Activated CD4-positive, CD25-positive, alpha-beta regulatory T cell treated with anti-CD3 and anti-CD28 coated beads, Interleukin-2, amount 50 U/mL, for 24 hours (primary cell): ENCODE measurements at regions not wholly inside any gene's neighbourhood (a gene's known extent, or its start where the extent isn't known, plus 50 kb on each side); places are given as distances from the start of the nearest gene placed in this dataset.

Source experiments
- ATAC-seq, 2 donors: fragments of 150-1000 bp; cut with Tn5 transposase; one replicate each; pipeline ENCODE4 v1.10.0; 2021; ENCODE audit warnings: mild to moderate bottlenecking in 1 of 2, moderate library complexity in 1 of 2

DNA sequence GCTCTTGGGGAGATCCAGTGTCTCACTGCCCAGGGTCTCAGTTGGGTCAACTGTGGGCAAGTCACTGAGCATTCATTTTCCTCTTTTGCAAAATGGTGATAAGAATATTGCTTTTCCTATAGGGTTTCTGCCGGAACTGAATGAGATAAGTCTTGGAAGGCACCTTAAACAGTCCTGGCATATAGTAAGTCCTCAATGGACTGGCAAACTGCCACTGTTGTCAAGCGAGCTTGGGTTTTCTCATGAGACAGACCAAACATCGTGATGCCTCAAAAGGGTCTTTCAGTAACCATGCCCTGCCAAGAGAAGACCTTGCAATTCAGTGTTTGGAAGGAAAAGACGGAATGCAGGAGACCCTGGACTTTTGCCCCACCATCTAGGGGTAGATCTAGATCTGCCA lies 251.5 kb downstream of the WDR11 start:
- ATAC-seq = no peak

DNA sequence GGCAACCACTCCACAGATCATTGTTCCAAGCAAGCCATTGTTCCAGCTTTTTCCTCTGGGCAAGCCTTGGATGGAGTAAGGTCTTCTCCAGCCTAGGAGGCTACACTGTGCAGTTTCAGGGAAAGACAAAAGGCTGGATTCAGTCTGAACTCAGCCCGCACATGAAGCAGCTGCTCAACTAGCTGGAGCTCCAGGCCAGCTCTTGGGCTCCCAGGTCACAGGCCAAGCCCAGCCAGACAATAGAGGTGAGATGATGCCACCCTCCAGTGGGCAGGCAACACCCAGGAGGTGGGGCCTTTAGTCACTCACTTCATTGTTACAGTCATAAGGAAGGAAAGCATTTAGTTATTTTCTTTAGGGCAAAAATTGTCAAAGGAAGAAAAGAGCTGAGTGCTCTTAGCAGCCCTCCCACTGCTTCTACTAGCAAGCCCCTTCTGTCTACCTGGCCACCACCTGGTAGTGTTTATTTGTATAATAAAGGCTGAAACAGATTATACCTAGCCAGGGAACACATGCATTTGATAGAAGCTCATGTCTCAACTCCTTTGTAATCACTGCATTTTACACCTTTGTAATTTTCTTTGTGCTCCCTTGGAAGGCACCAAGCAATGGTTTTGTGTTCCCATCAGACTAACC lies 253.4 kb downstream of the WDR11 start:
- ATAC-seq = no peak

DNA sequence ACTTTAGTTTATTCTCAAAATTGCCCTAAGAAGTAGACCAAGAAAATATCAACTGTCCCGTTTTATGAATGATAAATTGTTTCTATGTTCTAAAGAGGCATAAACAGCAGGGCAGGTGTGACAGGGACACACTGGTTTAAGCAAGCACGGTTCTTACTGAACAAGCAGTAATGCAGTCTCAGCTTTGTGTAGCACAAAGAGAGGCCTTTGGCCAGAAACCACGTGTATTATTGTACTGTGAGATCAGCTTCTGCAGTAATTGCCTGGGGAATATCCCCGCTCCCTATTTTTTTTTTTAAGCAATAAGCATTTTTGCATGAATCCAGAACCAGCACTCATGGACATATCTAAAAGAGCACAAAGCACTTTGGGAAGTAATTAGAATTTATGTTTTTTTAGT lies 255.4 kb downstream of the WDR11 start:
- ATAC-seq = no peak

DNA sequence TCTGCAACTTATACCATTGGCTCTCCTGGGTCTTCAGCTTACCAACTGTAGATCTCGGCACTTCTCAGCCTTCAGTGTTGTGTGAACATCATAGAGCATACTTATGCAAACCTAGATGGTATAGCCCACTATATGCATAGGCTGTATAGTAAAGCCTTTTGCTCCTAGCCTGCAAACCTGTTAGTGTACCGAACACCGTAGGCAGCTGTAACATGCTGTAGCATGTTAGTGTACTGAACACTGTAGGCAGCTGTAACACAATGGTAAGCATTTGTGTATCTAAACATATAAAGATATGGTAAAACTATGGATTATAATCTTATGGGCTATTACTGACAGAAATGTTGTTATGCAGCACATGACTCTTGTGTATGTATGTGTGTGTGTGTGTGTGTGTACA lies 256.9 kb downstream of the WDR11 start:
- no peak for ATAC-seq

DNA sequence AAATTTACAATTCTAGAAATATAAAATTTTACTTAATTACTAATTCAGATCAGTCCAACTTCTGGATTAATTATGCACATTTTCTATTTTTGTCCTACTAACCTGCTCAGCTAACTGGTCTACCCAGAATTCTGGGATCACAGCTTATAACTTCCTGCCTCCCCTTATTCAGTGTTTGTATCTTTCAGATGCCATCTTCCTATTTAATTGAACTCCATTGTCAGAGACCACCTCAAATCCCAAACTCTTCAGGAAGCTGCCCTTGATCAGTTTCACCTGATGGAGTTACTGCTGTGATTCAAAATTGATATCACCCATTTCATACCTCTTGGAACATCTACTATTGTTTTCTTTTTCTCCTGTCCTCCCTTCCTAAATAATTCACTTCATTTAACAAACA lies 259.2 kb downstream of the WDR11 start:
- no peak for ATAC-seq

DNA sequence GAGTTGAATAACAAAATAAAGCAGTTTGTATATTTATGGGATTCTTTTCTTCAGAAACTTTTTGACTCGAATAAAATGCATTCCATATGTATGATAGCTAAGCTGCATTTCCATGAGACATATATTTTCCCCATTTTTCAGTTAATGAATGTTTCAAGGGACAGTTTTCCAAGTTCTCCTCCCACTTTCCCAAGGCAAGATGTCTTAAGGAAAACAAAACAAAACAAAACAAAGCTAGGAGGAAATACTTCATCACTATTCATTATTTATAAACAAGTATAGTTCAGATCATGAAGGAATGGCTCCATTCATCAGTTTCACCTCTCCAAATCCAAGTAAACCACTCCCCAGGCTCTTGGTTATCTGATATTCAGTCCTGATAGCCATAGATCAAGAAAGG lies 261.0 kb downstream of the WDR11 start:
- ATAC-seq = no peak

DNA sequence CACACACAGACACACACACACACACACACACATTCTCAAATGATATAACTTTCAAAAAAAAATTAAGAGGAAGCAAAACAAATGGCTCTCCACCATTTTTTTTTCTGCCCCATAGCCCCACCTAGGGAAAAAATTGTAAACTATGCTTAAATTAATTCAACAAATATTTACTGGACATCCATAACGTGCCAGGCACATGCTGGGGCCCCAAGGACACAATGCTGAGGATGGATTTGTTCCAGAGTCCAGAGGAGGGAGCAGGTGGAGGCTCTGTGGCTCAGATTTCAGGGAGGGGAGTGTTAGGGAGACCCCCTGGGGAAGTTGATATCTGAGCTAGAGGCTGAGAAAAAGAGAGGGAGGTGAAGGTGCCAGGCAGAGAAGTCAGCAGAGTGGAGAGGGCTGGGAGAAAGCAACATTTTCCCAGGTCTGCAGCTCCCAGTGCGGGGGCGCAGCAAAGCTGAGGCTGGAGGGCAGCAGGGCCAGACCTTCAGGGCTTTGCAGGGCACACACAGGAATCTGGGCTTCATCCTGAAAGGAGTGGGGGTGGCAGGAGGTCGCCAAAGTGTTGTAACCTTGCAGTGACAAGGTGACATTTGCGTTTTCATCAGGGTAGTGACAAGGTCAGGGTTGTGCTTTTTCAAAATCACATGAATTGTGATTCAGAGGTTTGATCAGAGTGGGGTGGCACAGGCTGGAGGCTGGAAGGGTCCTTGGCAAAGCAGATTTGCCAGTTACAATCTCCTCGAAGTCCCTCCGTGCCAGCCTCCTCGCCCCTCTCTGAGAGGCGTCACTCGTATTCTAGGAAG lies 261.6 kb downstream of the WDR11 start:
- ATAC-seq = no peak

DNA sequence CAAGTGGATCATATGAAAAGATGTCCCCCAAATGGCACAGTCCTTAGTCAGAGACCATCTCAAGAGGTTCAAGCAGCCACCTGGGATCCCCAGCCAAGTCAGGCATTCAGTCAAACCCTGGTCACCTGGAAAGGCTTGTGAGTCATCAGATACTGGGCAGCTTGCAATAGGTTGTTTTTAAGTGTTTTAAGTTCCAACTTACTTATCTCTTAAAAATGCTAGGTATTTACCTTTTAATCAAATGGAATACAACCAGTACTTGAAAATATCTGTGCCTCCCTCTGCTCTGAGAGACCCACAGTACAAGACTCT lies 262.2 kb downstream of the WDR11 start:
- no peak for ATAC-seq

DNA sequence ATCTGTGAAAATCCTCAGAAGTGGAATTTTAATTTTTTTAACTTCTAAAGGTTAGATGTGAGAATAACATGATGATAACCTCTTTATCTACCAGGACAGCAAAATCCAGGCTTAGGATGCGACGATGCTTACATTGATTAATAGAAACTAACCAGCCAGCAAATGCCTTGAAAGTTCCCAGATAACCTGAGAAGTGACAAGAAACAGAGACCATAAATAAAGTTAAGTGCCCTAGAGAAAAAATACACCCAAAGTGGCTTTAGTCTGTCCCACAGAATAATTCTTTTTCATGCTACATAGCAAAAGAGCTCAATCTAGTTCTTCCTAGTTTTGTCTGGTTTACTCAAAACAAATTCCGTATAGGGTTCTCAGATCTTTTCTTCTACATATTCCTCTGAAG lies 262.7 kb downstream of the WDR11 start:
- no peak for ATAC-seq

DNA sequence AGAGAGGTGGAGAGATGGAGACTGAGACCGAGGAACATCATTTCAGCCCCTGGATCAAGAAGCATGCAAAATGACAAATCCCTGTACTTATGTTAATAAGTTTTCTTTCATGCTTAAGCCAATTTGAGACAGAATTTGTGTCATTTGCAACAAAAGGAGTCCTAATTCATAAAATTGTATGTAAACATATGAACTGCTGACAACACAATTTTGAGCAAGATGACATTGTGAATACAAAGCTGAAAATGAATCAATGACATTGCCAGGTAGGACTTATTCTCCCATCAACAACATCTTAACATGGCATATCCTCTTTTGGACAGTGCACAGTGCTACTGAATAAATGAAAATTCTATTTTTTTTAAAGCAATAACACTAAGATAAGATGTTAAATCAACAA lies 264.0 kb downstream of the WDR11 start:
- ATAC-seq = no peak

DNA sequence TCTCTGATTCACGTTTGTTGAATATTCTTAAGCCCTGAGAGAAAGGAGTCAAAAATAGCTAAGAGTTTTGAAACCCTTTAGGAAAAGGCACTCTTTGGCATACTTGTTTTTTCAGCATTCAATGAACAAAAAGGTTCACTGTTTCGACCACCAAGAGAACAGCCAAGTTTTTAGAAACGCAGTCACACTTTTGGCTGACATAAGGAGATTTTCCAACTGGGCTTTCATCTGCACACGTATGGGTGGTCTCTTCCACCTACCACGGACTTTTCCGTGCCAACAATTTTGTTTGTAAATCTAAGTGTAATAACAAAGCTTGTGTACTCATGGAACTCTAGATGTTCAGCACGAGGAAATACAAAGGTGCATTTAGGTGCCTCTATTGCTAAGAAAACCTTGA lies 270.3 kb downstream of the WDR11 start:
- ATAC-seq = no peak

DNA sequence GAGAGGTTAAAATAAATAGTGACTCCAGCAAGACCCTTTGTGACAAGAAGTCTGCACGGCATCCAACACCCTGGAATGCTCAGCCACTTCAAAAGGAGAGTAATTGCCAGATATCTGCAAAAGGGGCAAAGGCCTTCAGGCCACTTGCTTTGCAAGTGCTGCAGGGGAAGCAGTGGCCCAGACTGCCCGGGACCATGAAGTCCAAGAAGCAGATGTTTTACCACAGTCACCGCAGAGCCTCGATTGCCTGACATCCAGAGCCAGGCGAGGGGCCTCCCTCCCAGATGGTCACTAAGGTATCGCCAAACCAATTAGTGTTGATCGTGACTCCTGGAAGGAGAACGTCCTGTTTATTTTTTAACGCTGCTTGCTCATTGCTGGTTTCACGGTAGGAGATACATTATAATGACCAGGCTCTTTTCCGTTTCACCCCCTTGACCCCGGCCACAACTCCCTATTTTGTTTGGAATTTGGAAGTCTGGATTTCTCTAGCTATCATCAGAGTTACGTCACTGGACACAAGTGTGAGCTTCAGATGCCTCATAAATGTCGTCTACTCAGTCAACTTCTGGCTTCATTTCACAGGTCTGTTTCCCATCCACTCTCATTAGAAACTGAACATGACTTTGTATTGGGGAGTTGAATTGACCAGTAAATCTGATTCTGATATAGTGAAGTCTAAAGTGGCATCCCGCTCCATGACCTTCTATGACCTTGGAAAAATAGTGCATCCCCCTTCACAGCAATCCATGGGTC lies 276.2 kb downstream of the WDR11 start:
- ATAC-seq = no peak

DNA sequence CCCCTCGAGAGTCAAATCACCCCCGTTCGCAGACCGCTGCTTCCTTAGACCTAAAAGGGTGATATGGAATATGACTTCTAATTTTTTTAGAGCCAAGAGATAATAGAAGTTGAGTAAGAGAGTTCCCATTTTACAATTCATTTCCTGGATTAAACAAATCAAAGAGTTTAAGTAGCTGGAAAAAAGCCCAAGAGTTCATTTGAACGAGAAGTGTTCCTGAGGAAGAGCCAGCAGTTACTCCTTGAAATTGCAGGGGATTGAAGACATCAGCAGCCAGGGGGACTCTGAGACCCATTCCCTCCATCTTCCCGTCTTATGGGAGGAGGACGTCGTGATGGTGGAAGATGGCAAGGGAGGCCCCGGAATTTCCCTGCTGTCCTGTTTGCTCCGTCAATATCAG lies 277.0 kb downstream of the WDR11 start:
- ATAC-seq = no peak

DNA sequence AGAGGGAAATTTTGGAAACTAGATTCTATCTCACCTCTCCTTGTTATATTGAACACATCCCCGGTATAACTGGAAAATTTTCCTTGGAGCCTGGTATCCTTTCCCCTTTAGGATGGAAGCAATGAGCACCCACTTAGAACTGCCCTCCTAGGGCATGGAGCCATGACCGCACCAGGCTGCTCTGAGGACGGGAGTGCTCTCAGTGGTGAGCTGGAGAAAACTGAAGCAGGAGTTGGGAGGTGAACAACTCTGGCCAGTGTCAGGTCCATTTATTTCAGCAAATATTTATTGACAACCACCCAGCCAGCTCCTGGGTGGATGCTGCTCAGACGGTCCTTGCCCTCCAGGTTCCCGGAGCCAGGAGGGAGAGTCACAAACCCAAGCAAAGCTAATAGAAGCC lies 278.1 kb downstream of the WDR11 start:
- ATAC-seq = no peak

DNA sequence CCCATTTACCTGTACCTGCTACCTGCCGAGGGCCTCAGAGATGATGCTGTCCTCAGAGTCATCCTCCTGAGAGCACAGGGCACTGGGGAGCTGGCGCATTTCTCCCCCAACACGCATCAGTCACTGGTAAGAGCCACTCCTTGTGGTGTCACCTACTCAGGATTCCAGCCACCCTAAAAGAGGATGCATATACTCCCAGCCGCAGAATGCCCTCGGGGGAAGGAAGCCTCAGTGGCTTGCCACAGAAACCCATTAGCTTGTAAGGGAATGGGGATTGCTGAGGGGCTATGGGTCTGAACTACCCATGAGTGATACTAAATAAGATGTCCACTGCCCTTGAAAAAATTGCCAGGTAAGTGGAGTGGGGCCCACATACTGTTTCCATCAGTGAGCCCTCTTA lies 279.2 kb downstream of the WDR11 start:
- ATAC-seq = no peak

DNA sequence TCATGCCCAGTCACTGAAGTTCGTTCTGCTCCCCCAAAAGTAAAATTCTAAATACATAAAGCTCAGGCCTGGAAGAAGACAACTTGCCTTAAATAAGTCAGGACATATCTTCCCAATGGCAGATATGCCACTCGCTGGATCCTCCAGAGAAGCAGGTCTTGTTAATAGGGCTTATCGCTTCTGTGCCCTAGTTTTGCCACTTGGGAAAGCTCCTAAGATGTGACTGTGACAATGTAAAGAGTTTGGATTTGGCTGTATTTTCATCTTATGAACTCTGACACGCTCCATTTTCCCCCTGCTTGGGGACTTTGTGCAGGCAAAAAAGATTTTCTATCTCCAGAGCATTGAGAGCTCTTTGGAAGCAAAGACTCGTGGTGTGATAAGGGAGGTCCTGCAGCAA lies 279.9 kb downstream of the WDR11 start:
- no peak for ATAC-seq

DNA sequence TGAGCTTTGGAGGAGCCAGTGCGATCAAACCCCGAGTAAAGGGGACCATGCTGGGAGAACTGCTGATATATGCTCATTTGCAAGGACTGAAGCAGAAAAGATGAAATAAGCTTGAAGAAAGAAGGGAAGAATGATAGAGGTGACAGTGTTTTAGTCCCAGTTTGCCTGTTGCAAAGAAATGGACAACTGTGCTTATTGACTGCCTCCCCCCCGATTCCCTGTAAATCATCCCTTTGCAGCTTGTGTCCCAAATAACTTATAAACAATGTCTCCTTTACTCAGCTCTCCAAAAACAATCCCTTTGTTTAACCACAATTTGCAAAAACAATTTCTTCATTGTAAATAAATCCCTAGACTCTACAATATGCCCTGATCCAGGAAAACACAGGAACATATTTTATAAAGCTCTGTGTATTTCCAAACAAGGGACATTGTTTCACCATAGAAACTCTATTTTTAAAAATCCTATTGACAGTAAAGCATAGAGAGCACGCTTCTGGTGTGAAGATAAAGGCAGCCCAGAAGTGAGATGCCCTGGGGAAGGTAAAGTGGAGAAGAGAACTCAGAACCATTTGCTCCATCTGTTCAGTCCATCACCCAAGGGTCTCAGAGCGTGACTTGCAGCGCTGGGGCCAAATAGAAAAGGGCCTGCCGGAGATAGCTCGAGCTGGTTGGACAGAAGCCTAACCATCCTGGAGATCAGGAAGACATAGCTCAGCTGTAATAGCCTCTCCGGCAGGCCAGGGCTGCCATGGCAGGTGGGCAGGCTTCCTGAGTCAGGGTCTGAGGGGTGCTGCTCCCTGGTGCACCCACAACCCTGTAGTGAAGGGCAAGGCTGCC lies 280.5 kb downstream of the WDR11 start:
- ATAC-seq = no peak

DNA sequence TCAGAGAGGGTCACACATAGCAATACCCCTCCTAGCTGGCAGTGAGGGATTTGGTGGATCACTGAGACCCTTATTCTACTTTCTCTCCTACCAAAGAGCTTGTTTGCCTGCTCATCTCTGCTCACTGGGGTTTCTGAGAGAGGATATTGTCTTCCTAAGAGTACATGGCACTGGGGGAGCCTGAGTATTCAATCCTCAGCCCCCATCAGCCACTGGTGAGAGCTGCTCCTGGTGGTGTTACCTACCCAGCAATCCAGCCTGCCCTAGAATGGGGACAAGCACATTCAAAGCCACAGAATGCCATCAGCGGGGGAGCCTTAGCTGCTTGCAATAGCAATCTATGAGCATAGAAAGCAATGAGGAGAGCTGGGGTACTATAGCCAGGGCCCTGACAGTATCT lies 281.1 kb downstream of the WDR11 start:
- ATAC-seq = no peak

DNA sequence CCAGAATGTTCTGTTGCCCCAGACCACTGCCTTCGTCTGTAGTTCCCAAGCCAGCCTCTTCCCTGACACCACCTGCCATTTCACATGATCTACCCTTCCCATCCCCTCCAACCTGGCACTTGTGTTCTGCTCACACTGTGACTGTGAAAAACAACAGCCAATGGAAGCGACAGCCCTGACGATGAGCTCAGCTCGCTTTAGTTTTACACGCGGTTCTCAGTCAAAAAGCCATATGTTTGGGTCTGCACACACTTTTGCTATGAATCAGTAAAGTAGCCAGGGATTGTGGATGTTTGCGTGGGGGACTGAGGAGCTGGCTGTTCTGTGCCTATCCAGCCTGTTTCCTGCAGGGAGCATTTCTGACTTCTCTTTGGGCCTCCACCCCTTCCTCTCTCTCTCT lies 282.7 kb downstream of the WDR11 start:
- ATAC-seq = no peak

DNA sequence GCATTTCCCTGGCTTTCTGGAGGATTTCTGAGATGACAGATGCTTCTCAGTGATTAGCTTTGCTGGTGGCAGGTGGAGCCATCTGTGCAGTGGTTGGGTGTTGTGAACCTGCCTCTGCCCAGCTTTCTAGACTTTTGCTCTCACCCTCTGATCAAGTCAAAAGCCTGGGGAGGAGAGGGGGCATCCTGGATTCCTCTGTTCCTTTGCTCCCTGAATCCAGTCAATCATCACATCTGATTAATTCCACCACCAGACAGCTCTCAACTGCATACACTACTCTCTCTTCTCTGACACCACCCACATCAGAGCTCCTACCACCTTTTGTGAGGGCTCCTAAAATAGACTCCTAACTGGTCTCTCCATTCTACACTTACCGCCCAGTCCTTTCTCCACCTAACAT lies 283.5 kb downstream of the WDR11 start:
- ATAC-seq = no peak

DNA sequence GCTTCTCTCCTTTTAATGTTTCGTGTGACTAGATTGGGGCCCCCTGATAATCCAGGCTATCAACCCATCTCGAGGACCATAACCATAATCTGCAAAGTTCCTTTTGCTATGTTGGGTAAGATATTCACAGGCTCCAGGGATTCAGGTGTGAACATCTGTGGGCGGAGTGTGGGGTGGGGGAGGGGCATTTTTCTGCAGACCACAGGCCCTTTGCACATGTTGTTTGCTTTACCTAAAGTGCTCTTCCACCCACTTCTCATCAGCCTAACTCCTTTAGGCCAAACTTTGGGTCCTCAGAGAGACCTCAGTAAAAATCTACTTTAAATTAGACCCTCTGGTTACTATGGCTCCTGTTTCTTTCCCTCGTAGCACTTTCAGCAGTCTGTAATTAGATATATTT lies 284.4 kb downstream of the WDR11 start:
- ATAC-seq = no peak

DNA sequence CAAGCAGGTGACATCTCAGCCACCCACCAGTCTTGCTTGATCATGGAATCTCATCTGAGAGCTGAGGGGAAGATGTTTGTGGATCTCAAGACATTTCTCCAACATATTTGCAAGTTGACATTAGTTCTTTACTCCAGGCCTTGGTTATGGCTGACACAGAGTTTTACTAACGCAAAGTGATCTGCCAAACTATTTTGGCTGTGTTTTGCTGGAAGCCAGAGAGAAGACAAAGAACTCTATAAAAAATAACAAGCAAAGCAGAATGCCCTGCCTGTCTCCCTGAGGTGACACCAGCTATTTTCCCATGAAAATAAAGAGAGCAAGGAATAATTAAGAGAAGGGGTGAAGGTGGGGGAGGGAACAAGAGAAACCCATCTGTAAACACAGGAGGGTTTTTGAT lies 286.4 kb downstream of the WDR11 start:
- no peak for ATAC-seq

DNA sequence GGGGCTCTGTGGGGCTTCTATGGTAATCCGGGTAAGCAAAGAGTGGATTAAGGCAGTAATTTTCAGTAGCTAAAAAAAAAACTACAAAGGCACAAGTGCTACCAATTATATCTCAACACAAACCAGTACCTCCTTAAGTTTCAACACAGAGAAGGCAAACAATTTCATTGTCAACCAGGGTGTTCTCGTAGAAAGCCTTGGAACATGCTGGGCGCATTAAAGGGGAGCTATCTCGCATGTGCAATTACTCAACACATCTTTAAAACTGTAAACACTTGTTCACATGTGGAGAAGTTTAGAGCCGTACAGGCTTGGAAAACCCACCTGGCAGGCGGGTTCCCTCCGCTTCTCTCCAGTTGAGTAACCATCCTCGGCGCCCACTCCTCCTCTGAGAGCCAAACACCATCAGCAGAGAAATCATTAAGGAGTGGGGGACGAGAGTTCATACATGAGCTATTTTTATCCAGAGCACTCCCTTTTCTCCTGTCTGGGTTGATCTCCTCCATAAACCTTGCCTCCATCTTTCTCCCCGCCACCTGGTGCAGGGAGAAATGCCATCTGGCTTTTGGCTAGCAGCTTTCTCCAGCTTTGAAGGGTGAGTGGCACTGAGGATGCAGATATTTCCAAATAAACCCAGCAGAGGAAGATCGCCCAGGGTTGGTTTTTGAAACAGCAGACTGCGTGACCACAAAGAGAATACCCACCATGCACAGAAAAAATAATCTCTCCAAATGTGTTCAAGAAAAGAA lies 287.1 kb downstream of the WDR11 start:
- ATAC-seq = no peak
